ENCODE measurements at regions not wholly inside any gene's neighbourhood (a gene's known extent, or its start where the extent isn't known, plus 50 kb on each side); places are given as distances from the start of the nearest gene placed in this dataset.

GRCh38 chr5:34519489-34520220 is 136.5 kb upstream of the RAI14 start:
- TF ChIP-seq YY1 (IDR thresholded peaks at IDR 0.05; ENCODE audit: insufficient read depth, insufficient read length) (no peak), ZNF274 (IDR thresholded peaks at IDR 0.05; ENCODE audit: low read depth, low read length) (no peak), SUZ12 (IDR thresholded peaks at IDR 0.05; ENCODE audit: extremely low read depth, insufficient read depth, insufficient read length) (no peak)

Data from NT2/D1 (cell line).